Type B pancreatic cell (in vitro differentiated cells): ENCODE measurements at regions not wholly inside any gene's neighbourhood (a gene's known extent, or its start where the extent isn't known, plus 50 kb on each side); places are given as distances from the start of the nearest gene placed in this dataset.

Source experiments
- DNase-seq: peaks from one replicate; pipeline ENCODE4 v3.0.0; 2021; ENCODE audit warnings: mixed read lengths; ENCODE audit not compliant: unreplicated experiment; ENCODE audit errors: extremely low spot score
- H3K27ac Mint-ChIP-seq: 2 replicates; pipeline ENCODE4 v1.8.0; 2021; ENCODE audit warnings: mild to moderate bottlenecking, mixed read lengths
- H3K27me3 Mint-ChIP-seq: 2 replicates; pipeline ENCODE4 v1.8.0; 2021; ENCODE audit warnings: mixed read lengths
- H3K36me3 Mint-ChIP-seq: 2 replicates; pipeline ENCODE4 v1.8.0; 2021; ENCODE audit warnings: mixed read lengths
- H3K4me1 Mint-ChIP-seq: one replicate; pipeline ENCODE4 v1.8.0; 2021; ENCODE audit warnings: mixed read lengths; ENCODE audit not compliant: unreplicated experiment
- H3K4me3 Mint-ChIP-seq: 2 replicates; pipeline ENCODE4 v1.8.0; 2021; ENCODE audit warnings: mild to moderate bottlenecking, mixed read lengths
- H3K9me3 Mint-ChIP-seq: 2 replicates; pipeline ENCODE4 v1.8.0; 2021; ENCODE audit warnings: mixed read lengths
- CTCF ChIP-seq: fragments of 200-600 bp; sonication (generic); conservative IDR thresholded peaks from 2 replicates; pipeline ENCODE4 v1.5.0; 2021; ENCODE audit warnings: antibody characterized with exemption, mild to moderate bottlenecking

- peak; percentile 55 for TF ChIP-seq CTCF
- Mint-ChIP-seq H3K9me3 (no peaks in the 10 kb centered on the region), H3K4me1 (no peaks in the 10 kb centered on the region), H3K4me3 (no peak overlapping the region), H3K27ac (no peak overlapping the region), H3K27me3 (no peaks in the 10 kb centered on the region), H3K36me3 (no peaks in the 10 kb centered on the region)
- no peak for DNase-seq
Observed at GRCh38 chrX:22760513-22761057, 239.2 kb upstream of the DDX53 start.

- Mint-ChIP-seq H3K27ac (no peak overlapping the region), H3K4me1 (no peaks in the 10 kb centered on the region), H3K9me3 (no peaks in the 10 kb centered on the region), H3K36me3 (no peaks in the 10 kb centered on the region), H3K27me3 (no peaks in the 10 kb centered on the region), H3K4me3 (no peak overlapping the region)
- TF ChIP-seq CTCF = no peak
- no peak for DNase-seq
Observed at GRCh38 chrX:22788221-22788620, 211.5 kb upstream of the DDX53 start.

- H3K4me3 Mint-ChIP-seq = no peak overlapping the region
- TF ChIP-seq CTCF = no peak
- no peak for DNase-seq
- H3K4me1 Mint-ChIP-seq = no peaks in the 10 kb centered on the region
- no peaks in the 10 kb centered on the region for H3K27me3 Mint-ChIP-seq
- peaks cover 4% of the 10 kb centered on the region for H3K9me3 Mint-ChIP-seq
- no peak overlapping the region for H3K27ac Mint-ChIP-seq
- H3K36me3 Mint-ChIP-seq = no peaks in the 10 kb centered on the region
Observed at GRCh38 chrX:22795671-22796070, 204.1 kb upstream of the DDX53 start.

- no peaks in the 10 kb centered on the region for H3K36me3 Mint-ChIP-seq
- peak overlapping the region; percentile 68 for H3K27ac Mint-ChIP-seq
- peak overlapping the region; percentile 12 for H3K4me3 Mint-ChIP-seq
- no peaks in the 10 kb centered on the region for H3K27me3 Mint-ChIP-seq
- peaks cover 6% of the 10 kb centered on the region for H3K9me3 Mint-ChIP-seq
- TF ChIP-seq CTCF = no peak
- H3K4me1 Mint-ChIP-seq = no peaks in the 10 kb centered on the region
- no peak for DNase-seq
Observed at GRCh38 chrX:22800360-22800759, 199.4 kb upstream of the DDX53 start.

GRCh38 chrX:22800806-22801205, 199.0 kb upstream of the DDX53 start:
- Mint-ChIP-seq H3K27me3 (no peaks in the 10 kb centered on the region), H3K27ac (peak overlapping the region; percentile 68), H3K9me3 (peaks cover 6% of the 10 kb centered on the region), H3K4me3 (peak overlapping the region; percentile 12), H3K36me3 (no peaks in the 10 kb centered on the region), H3K4me1 (no peaks in the 10 kb centered on the region)
- DNase-seq = no peak
- no peak for TF ChIP-seq CTCF

- no peaks in the 10 kb centered on the region for H3K27me3 Mint-ChIP-seq
- no peak overlapping the region for H3K4me3 Mint-ChIP-seq
- no peak for TF ChIP-seq CTCF
- no peaks in the 10 kb centered on the region for H3K36me3 Mint-ChIP-seq
- H3K9me3 Mint-ChIP-seq = peaks cover 6% of the 10 kb centered on the region
- no peak for DNase-seq
- no peak overlapping the region for H3K27ac Mint-ChIP-seq
- no peaks in the 10 kb centered on the region for H3K4me1 Mint-ChIP-seq
Observed at GRCh38 chrX:22803353-22803752, 196.4 kb upstream of the DDX53 start.
